GM18870 (cell line): ENCODE measurements at regions not wholly inside any gene's neighbourhood (a gene's known extent, or its start where the extent isn't known, plus 50 kb on each side); places are given as distances from the start of the nearest gene placed in this dataset.

Experiments
- ATAC-seq: cut with Tn5 transposase; IDR thresholded peaks from one replicate; pipeline ENCODE4 v1.9.1; 2021; ENCODE audit warnings: moderate library complexity; ENCODE audit not compliant: unreplicated experiment

DNA sequence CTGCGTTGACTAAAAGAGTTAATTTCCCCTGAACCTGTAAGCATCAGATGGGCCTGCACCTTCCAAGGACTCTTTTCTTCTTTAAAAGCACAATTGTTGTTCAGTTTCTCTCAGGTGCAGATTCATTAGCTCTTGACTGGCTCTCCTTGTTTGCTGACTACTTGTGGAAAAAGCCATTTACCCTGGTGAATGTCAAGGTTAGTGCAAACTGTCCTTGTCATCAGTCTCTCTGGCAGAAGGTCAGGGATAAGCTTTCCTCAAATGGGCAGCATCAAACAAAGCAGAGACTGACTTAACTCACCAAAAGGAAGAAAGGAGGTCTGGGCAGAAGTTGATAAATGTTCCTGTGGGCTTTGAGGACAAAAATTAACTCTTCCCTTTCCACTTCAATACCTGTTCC, 922.7 kb downstream of the BCL11A start:
- no peak for ATAC-seq

DNA sequence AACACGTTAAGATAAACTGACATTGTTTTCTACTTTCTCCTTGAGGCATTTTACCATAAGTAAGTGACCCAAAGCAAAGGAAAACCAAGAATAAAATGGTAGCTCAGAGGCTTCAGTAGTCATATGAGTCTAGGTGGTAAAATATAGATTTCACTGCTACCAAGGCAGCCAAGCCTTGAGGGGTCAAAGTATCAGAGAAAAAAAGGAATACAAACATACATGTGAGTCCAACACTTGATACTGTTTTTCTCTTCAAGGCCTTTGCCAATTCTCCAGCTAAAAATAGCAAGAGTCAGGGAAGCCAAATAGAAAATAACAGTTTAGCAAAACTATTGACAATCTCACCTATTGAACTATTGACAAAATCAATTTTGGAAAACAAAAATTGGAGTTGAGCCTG, 925.9 kb downstream of the BCL11A start:
- ATAC-seq, result no peak

DNA sequence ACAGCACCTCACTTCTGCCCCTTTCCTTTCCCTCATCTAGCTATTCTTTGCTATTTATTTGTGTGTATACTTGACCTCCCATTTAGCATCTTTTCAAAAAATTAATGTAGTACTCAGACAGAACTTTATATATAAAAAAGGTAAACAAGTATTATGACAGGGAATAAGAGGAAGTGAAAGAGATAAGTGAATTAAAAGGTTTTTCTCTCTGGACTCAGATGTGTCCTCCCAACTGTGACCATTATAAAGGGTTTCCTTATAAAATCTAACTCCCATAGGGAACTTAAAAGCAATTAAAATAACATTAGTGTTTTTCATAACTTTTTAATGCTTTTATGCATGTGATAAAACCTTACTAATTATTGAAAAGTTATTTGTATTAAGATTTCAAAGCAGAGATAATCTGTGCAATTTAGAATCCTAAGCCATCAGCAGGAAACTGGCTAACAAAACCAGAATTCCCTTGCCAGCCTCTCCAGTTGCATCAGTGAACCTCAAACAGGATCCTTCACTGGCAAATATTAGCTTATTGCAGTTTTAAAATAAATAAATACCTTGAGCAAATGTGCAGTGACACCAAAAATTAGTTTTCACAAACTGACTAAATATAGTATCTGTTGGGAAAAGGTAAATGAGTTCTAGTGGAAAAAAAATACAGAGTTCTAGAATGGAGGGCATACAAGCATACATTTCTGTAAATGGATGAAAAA, 930.7 kb downstream of the BCL11A start:
- no peak for ATAC-seq

DNA sequence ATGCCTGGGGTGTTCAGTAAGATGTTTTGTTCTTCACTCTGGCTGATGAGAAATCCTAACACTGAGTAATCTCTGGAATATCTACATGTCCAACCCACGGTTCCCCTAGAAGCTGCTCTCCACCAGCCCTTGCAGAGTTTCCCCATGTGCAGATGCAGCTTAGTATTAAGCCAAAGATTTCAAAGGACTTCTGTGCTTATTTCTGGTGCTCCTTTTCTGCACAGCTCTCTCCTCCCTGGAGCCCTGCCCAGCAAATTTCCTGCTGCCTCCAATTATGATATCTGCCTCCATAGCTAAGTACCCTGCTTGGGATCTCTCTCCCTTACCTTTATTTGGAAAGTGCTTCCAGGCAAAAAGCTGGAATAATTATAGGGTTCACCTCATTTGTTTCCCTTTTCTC, 949.3 kb downstream of the BCL11A start:
- ATAC-seq, result no peak

DNA sequence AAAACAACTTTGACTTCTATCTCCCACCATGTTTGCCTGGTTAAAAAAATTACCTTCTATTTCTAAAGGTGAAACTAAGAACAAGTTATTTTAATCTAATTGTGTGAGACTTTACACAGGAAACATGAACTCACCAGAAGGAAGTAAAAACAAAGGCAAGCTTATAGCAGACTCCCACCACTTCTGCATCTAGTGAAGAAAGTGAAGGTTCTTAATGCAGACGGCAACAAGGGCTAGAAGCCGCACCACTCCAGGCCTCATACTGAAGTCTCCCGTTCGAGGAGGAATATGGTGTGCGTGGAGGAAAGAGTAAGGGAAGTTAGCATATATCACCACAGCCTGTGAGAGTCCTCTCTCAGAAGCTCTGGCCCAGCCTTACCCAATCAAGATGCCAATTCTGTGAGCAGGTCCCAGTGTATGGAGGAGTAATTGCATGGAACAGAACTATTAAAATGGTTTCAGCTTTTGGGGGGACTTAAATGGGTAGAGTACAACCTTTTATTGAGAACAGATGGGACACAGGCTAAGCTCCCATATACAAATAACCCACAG, 958.7 kb downstream of the BCL11A start:
- ATAC-seq, result peak; percentile 52

DNA sequence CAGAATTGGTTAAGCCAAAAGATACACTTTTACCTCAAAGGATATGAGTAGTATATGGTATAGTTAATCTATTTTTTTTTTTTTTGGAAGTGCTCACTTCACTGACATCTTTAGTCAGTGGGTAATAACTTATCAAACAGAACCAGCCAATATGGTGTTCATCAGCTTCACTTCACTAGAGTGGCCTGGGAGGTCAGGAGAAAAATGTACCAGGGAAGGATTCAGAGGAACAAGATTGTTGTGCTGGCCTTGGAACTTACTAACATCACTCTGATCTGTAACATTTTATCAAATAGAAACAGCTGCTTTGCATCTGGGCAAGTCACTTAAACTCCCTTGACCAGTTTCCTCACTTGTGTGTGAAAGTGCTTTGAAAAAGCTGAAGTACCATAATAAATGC, 962.7 kb downstream of the BCL11A start:
- ATAC-seq, result no peak

DNA sequence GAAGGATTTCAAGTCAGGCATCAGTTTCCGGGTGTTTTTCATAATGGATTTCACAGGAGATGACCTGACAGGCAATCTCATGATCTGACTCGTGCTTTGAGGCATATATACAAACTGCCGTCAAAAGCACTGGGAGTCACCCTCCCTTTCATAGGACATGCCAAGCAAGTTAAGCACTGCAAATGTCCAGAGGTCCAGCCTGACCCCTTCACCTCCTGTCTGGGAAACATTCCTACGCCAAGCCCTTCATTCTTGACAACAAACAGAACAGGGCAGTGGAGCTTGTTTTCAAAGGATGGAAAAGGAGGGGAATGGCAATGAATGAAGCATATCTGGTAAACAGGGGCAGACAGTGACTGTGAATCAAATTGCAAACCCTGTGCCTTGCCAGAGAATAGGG, 963.6 kb downstream of the BCL11A start:
- ATAC-seq, result no peak

DNA sequence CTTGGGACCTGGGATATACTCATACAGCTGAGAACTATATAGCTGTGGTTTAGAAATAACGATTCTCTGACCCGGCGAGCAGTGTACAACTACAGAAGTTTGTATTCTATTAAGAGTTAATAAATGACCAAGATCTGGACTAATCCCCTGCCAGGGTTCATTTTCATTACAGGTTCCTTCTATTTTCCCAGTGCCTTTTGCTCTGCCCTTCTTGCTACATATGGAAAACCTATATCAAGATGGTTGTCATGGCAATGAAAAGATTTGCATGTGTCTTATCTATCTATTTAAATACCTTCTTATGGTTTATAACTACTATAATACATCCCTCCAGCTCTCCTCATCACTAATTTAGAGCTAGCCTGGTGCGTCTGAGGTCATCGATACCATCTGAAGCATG, 965.2 kb downstream of the BCL11A start:
- no peak for ATAC-seq

DNA sequence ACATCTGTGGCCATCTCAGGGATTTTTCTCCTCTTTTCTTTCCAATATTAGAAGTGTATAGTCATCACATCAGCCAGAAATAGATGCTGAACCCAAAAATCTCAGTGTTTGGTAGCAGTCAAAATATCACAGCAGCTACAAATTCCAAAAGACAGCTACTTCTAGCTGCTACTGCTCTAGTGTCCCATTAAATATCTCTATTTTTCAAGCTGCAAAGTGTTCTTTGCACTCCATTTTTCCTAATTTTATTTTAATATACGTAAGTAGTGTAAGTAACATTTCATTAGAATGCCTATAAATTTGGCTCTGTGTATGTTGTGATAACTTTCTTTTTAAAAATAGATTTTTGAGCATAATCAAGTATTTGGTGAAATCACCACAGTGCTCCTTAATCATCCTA, 967.3 kb downstream of the BCL11A start:
- ATAC-seq, result no peak

DNA sequence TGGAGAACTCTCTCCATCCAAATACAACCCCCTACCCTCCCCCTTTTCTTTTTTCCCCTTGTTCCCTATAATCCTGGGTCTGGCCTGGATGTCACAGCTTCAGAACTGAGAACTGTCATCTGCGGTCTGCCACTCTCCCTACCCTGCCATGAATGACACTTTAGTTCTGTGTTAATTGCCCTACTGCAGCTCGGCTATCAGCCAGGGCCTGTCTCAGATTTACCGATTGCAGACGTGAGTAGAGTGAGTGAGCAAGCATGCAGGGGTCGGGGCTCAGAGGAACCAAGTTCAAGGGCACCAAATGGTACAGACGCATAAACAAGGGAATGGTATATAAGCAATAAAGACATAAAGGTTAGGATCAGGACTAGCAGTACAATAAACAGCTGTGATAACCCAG, 967.8 kb downstream of the BCL11A start:
- no peak for ATAC-seq

DNA sequence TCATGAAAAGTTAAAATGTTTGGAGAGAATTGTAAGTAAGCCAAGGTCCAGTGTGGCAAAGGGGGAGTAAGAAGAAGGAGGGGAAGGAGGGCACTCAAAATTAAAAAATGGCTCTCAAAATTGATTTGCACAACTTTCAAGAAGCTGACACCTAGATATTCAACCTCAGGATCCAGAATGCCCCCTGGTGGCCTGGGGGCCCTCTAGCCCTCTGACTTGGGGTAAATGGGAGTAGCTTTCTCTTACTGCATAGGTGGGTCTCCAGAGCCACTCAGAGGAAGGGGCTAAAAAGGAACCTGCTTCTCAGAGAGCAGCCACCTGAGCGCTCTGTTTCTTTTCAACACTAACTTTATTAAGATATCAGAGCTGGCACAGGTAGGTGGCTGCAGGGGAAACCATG, 968.5 kb downstream of the BCL11A start:
- ATAC-seq, result no peak

DNA sequence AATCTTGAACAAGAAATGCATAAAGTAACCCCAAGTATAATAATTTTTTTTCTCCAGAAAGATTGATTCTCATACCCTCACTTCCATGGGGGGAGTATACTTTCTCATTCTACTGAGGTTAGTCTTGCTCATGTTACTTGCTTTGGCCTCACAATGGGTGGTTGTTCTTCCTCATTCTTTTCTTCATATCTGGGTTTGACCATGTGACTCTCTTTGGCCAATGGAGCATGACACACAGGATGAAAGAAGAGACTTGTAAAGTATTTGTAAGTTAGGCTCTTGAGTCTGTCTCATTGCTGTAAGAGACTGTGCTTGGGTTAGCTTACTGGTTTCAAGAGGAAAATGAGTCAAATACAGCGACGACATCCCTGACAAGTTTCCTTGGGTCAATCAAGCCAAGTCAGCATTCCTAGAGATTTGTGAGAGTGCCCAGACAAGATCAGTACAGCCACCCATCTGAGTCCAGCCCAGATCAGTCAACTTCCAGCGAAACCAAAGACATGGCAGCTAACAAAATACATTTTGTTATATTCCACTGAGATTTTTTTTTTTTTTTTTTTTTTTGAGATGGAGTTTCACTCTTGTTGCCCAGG, 970.2 kb downstream of the BCL11A start:
- ATAC-seq, result no peak

DNA sequence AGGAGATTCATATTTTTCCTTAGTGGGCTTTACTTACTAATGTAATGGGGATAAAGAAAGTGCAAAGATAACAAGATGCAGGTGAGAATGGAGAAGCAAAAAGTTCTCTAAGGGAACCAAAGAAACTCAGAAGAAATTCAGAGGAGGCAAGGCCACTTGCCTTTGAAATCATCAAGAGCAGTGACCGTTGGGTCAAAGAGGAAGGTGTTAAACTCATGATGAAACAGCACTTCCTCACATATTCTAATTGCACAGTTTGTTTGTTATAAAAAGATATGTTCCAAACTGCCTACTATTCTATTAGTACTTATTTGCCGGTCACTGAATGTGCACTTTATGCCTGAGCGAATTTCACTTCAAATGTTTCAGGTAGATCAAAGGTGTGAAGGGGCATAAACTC, 975.1 kb downstream of the BCL11A start:
- ATAC-seq, result no peak

DNA sequence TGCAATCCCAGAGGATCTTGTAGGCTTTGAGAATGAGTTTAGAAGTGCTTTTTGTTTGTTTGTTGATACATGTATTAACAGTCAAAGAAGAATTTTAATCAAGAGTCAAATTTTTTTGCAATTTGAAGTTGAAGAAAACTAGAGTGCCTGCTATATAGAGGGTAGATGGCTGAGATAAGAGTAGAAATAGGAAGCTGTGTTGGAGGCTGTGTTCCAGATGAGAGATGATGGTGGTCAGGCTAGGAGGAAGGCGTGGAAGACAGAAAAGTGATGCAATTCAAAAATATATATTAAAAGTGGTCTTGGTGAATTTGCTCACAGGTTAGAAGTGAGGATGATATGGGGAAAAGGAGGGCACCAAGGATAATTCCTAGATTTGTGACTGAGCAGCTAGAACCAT, 978.3 kb downstream of the BCL11A start:
- ATAC-seq, result no peak

DNA sequence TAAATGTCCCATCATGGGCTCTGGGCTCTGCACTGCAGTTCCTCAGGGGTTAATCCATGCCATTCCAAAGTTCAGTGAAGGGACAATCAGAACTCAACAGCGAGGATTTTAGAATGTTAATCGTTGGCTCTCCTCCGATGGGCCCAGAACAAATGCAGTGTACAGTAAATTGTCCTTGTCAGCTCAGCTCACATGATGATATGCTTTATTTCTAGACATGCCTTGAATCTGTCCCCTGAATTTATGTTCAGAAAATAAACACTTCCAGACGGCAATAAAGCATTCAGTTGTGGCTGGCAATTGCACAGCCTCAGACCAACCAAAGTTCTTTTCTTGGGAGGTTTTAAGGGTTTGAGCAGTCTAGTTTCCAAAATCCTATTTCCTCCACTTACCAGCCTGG, 981.2 kb downstream of the BCL11A start:
- no peak for ATAC-seq

DNA sequence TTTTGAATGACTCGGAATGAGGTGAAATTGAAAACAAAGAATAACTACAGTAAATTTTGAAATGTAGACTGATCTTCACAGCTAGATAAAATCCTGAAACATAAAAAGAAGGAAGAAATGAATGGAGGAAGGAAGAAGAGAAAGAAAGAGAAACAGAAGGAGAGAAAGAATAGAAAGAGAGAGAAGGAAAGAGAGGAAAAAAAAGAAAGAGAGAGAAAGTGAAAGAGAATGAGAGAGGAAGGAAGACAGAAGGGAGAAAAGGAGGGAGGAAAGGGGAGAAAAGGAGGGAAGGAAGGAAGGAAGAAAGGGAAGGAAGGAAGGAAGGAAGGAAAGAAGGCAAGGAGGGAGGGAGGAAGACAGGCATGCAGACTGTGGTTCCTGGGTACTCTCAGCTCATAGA, 982.6 kb downstream of the BCL11A start:
- ATAC-seq, result no peak

DNA sequence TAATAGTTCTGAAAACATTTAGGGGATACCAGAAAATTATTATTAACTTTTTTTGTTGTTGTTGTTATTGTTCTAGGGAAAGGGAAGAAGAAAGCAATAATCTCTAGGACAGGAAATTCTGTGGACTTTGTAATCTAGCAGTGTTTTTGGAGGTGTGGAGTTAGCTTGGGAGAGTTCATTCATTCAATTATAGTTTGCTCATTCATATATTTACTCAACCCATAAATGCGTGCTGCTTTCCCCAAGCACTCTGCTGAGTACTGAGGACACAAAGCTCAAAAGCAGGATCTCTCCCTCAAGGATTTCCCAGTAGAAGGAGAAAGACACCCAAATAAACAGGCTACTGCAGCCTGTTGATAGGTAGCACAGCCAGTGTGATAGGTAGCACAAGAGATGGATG, 984.3 kb downstream of the BCL11A start:
- ATAC-seq, result no peak

DNA sequence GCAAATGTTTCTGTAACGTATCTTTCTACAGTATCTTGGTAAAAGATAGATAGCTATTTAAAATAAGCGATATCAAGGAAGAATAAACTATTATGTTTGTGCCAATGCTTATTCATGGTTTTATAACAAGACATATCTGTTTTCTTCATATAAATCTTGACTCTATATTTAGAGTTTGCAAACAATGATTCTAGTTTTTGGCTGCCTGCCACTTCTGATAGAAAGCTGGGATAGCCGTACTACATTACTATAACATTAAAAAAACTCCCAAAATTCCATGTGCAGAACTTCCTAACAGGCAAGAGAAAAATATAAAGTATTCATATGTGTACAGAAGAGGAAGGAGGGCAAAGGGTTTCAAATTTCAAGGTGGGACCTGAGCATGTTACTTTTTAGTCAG, 985.0 kb downstream of the BCL11A start:
- no peak for ATAC-seq

DNA sequence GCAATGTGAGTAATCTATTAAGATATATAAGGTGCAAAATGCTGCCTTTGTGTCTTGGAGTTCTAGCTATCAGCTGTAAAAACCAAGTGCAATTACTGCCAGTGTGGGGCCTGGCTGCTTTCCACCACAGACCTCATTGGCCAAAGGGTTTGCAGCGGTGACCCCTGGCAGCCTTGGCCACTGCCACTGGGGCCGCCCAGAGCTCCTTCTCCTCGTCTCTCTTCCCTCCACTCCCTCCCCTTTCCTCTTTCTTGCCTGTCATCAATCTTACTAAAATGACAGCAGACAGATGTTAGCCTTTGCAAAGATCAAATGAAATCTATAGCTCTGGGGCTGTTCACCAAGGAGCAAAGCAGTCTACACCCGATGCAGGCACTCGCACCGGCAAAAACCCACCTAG, 986.3 kb downstream of the BCL11A start:
- no peak for ATAC-seq

DNA sequence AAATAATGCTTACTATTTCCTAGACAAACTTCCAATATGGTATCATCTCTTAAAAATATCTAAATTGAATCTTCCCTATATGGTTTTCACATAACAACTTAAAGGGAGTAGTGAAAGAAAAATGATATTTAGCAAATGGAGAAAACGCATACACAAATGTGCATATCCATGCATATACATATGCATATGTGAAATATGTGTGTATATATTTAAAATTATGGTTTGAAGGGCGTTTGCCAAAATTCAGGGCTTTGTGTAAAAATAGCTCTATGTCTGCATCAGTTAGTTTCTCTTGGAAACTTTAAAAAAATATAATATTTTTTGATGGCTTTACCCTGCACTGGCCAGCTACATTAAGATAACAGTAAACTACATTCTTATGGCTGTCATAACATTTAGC, 986.7 kb downstream of the BCL11A start:
- ATAC-seq, result no peak

DNA sequence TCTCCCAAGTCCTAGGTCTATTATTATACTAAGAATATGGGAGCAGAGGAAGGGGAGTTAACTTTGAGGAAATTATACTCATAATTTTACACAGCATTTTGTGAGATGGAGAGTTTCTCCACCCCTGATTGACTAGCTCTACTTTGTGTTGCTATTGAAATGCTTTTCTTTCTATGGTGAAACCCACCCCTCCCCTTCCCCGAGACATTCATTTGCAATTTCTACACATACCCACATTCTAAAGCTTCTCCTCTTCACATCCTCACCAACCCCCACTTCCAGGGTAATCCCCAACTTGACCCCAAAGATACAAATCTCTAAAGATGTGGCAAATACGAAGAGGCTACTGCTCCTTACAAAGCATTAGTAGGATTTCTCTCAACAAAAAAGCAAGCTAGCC, 992.2 kb downstream of the BCL11A start:
- ATAC-seq, result no peak

DNA sequence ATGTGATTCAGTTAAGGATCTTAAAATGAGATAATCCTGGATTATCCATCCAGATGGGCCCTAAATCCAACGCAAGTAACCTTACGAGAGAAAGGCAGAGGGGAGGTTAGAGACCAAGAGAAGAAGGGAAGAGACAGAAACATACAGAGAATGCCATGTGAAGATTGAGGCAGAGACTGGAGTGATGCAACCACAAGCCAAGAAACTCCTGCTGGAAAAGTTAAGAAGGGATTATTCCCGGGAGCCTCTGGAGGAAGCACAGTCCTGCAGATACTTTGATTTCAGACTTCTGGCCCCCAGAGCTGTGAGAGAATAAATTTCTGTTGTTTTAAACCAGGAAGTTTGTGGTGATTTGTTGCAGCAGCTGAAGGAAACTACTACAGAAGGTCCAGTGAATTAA, 992.7 kb downstream of the BCL11A start:
- ATAC-seq, result no peak

DNA sequence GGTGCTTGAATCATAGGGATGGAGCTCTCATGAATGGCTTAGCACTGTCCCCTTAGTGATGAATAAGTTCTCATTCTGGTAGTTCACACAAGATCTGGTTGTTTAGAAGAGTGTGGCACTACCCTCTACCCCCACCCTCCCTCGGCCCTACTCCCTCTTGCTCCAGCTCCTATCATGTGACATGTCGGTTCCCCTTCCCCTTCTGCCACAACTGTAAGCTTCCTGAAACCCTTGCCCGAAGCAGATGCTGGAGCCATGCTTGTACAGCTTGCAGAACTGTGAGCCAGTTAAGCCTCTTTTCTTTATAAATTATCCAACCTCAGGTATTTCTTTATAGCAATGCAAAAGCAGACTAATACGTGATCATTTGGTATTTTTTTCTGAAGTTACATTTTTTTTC, 1012.6 kb downstream of the BCL11A start:
- no peak for ATAC-seq
